NK-92 treated with Interleukin-12 subunit alpha and Interleukin-12 subunit beta, amount 100 ng/mL, for 24 hours (cell line): ENCODE measurements at regions not wholly inside any gene's neighbourhood (a gene's known extent, or its start where the extent isn't known, plus 50 kb on each side); places are given as distances from the start of the nearest gene placed in this dataset.
"Not testable (repeated sequence)": the region's sequence is repeated elsewhere in the genome, so short reads cannot be mapped to it uniquely, and the experiment has no call there.

Source experiments
- DNase-seq: peaks from one replicate; lab custom pipeline; 2025; lab: John Stamatoyannopoulos, UW

DNA sequence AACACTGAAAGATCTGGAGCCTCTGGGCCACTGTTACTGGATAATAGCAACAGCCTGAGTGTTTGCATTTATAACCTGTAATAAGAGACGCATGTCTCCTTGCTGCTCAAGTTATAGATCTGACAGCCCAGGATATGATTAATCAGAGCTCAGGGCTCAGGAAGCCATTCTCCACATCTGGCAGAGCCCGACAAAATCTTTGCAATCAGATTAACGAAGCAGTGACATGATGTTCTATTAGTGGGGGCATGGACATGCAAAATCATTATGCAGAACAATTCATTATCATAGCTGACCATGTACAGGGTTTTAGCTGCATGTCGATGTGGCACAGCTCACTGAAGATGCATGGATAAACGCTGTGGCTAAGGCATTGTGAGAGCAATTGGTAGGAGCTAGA is 730.3 kb downstream of the ZNF385D start:
- no peak for DNase-seq

- no peak for DNase-seq
Observed at GRCh38 chr3:21020043-21020442, 731.0 kb downstream of the ZNF385D start.

GRCh38 chr3:21017115-21017852 is 733.7 kb downstream of the ZNF385D start:
- no peak for DNase-seq

GRCh38 chr3:21013566-21013965 is 737.4 kb downstream of the ZNF385D start:
- DNase-seq, result no peak

DNA sequence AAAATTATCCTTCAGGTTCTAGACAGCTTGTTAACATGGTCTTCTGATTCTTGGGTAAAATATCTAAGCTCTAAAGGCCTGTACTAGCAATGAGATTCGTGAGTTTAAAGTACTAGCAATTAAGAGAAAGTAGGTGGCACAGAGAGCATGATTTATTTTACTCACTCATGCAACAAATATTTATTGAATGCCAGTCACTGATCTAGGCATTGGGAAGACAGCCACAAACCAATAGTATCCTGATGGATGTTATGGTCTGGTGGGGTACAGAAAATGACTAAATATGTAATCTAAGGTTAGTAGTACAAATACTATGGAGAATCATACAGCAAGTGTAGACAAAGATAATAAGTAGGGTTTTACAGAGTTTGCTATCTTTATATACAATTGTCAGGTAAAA is 751.3 kb downstream of the ZNF385D start:
- DNase-seq, result no peak

DNA sequence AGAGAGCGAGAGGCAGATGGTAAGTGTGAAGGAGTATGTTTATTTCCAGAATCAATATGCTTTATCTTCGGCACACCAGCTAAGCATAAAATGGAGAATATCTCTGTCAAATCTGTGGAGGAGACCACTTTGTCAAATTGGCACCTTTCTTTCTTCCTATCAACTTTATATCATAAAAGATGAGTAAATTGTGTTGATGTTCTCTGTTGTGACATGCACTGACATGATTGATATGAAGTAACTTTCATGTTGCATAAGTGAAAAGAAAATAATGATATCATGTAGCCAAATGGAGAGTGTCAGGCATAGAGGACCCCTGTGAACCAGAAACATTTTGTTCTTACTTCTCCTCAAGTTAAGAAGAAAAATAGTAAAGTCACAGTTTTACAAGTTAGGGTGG is 753.8 kb downstream of the ZNF385D start:
- no peak for DNase-seq

- no peak for DNase-seq
Observed at GRCh38 chr3:20990896-20991295, 760.1 kb downstream of the ZNF385D start.

GRCh38 chr3:20989653-20990052 is 761.4 kb downstream of the ZNF385D start:
- DNase-seq, result not testable (repeated sequence)

GRCh38 chr3:20984594-20985205 is 766.3 kb downstream of the ZNF385D start:
- DNase-seq, result no peak

DNA sequence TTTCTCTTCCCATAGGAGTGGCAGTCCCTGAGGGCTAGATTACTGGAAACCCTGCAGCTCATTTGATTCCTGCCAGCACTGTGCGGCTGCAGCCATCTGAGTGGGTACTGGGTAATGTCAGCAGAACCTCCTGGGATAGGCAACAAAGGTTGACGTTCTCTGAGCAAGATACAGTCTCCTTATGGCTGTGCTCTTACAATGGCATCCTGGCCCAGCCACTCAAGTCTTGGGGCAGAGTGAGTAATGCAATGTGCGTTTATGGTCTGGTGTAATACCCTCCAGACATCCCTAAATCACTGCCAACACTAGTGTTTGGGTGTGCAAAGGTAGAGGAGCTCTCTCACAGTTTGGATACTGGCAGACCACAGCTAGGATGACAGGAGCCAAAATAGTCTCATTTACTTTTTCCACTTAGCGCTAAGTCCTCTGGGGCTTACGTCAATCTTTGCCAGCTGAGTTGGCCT is 775.8 kb downstream of the ZNF385D start:
- DNase-seq, result no peak

DNA sequence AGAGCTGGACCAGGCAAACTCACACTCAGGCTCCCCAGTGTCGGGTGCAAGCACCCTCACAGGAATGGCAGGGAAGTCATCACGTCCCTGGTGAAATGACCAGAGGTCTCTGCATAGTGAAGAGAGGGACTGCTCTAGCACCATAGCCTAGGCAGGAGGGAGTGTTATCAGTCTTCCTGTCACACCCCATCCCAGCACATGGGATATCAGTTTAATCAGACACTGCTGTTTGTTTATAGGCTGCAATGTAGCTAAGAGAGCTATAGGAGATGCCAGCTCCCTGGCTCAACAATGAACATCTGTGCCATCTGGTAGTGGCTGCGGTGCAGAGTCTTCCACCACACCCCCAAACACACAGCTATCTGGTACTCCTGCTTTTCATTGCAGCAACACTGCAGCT is 776.6 kb downstream of the ZNF385D start:
- no peak for DNase-seq

DNA sequence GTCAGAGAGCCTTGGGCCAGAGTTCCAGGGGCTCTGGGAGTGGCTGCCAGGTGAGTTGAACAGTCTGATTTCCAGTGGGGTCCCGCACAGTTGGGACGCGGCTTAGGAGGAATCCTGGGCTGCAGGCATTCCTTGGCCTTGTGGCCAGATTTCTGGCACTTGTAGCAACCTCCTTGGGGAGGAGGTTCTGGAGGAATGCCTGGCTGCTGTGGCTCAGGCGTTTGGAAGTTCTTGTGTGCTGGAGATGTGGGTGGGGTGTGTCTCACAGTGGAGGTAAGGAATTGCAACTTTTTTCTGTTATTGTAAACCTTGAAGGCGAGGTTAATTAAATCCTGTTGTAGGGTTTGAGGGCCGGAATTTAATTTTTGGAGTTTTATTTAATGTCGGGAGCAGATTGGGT is 780.2 kb downstream of the ZNF385D start:
- not testable (repeated sequence) for DNase-seq

DNA sequence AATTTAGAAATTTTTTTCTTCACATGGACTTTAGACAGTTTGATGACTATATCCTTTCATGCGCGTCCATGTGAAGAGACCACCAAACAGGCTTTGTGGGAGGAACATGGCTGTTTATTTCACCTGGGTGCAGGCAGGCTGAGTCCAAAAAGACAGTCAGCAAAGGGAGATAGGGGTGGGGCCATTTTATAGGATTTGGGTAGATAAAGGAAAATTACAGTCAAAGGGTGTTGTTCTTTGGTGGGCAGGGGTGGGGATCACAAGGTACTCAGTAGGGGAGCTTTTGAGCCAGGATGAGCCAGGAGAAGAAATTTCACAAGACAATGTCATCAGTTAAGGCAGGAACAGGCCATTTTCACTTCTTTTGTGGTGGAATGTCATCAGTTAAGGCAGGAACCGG is 781.5 kb upstream of the SGO1 start:
- not testable (repeated sequence) for DNase-seq

DNA sequence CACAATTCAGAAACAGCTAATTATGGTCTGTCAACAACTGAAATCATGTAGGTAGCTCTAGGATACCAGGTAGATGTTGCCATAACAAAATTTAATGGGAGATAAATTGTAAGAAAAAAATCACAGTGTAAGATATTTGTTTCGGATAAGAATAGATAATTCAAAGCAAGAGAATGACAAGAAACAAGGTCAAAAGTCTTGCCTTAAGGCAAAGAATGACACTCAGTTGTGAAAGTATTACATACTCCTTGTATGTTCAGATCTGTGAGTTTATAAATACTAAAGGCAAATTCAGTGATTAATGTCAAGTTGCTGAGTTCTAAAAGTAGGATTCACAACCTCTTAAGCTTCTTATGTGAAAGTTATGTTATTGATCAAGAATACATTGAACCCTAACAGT is 772.2 kb upstream of the SGO1 start:
- DNase-seq, result no peak

- no peak for DNase-seq
Observed at GRCh38 chr3:20945892-20946291, 759.9 kb upstream of the SGO1 start.

DNA sequence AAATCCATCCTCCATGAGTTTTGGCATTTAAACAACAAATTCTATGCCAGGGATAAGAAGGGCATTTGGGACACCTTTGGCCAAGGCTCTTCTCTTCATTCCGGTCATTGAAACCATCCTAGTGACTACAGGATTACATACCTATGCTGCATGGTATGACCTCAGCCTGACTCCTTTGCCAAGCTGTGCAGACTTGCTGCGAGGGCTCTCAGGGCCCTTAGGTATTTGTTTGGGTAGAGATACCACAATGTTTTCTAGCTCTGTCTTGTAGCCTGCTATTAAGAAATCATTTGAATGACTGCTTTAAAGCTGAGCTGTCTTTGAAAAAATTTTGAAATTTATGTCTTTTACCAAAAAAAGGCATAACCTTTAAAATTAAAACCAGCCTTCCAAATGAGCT is 749.8 kb upstream of the SGO1 start:
- no peak for DNase-seq

DNA sequence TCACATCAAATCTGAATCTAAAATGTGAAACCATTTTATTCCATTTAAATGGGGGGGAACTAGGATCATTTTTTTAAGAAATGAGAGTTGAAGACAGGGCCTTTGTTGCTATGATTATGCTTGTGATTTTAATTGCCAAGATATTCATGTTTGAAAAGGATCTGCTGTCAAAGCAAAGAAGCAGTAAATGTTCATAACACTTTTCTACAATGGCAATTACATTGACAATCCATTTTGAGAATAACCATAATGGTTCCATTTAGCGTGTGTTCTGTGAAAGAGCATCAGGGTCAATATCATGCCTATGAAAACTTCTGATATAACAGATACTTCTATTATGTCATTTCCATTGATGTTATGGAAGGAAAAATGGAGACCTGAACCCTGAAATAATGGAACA is 745.8 kb upstream of the SGO1 start:
- no peak for DNase-seq

DNA sequence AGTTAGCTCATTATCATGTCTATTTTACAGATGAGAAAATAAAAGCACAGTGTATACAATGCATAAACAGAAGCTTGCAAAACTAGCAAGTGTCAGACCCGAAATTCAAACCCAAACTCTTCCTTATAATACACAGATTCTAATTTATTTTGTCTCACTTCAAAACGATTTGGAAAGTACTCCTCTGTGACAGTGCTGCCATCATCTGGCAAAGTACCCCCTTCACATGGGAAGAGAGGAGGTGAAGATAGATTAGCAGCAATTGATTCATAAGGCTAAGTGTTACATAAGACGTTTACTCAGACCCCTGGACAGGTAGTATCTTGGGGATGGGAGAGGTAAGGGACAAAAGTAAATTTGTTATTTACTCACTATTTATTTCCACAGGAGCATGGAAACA is 744.0 kb upstream of the SGO1 start:
- DNase-seq, result no peak

DNA sequence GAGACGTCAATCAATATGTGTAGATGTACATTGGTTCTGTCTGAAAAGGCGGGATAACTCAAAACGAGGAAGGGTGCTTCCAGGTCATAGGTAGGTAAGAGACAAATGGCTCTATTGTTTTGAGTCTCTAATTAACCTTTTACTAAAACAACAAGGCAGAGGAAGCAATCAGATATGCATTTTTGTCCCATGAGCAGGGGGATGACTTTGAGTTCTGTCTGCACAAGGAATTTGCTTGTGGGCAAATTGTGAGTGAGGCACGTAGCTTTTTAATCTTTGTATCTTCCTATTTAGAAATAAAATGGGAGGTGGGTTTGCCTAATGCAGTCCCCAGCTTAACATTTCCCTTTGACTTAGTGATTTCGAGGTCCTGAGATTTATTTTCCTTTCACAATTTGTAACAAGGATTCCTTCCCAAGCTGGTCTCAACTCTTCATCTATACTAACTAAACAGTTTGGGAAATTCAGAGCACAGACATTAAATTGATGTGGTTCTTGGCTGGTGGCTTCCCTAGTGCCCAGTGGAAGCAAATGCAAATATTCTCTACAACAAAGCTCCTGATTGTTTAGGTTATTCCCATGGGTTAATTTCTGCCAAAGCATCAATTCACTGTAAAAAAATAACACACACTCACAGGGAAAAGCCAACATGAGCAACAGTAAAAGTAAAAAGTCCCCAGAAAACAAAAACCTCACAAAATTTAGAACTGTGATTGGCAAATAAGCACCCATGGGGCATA is 738.8 kb upstream of the SGO1 start:
- DNase-seq, result no peak

- not testable (repeated sequence) for DNase-seq
Observed at GRCh38 chr3:20921112-20921511, 735.1 kb upstream of the SGO1 start.

- DNase-seq, result no peak
Observed at GRCh38 chr3:20916951-20917606, 731.1 kb upstream of the SGO1 start.

- no peak for DNase-seq
Observed at GRCh38 chr3:20914310-20914709, 728.3 kb upstream of the SGO1 start.

- no peak for DNase-seq
Observed at GRCh38 chr3:20912406-20912805, 726.4 kb upstream of the SGO1 start.
